NCI-H2081 (cell line): ENCODE measurements at regions not wholly inside any gene's neighbourhood (a gene's known extent, or its start where the extent isn't known, plus 50 kb on each side); places are given as distances from the start of the nearest gene placed in this dataset.
"Not testable (repeated sequence)": the region's sequence is repeated elsewhere in the genome, so short reads cannot be mapped to it uniquely, and the experiment has no call there.

ENCODE experiments used
- DNase-seq, 2 experiments: peaks; one replicate each; lab custom pipeline; 2025; lab: John Stamatoyannopoulos, UW

DNA sequence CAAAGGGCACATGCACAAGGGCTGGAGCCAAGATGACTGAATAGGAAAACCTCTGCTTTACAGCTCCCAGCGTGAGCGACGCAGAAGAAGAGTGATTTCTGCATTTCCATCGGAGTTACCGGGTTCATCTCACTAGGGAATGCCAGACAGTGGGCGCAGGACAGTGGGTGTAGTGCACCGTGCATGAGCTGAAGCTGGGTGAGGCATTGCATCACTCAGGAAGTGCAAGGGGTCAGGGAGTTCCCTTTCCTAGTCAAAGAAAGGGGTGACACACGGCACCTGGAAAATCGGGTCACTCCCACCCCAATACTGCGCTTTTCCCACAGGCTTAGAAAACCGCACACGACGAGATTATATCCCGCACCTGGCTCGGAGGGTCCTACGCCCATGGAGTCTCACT is 64.5 kb upstream of the HTR1E start:
- DNase-seq: not testable (repeated sequence)

DNA sequence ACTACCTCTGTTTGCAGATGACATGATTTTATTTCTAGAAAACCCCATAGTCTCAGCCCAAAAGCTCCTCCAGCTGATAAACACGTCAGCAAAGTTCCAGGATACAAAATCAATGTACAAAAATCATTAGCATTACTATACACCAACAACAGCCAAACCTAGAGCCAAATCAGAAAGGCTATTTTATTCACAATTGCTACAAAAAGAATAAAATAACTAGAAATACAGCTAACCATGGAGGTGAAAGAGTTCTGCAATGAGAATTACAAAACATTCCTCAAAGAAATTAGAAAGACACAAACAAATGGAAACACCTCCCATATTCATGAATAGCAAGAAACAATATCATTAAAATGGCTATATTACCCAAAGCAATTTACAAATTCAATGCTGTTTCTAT is 65.6 kb upstream of the HTR1E start:
- no peak for DNase-seq

DNA sequence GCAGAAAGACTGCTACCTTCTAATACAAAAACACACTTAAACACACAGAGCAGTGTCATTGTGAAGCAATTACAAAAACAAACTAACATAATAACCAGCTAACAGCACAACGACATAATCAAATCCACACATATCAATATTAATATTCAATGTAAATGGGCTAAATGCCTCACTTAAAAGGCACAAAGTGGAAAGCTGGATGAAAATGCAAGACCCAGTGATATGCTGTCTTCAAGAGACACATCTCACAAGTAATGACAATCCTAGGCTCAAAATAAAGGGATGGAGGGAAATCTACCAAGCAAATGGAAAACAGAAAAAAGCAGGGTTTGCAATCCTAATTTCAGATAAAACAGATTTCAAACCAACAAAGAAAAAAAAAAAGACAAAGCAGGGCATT is 67.8 kb upstream of the HTR1E start:
- DNase-seq: no peak

DNA sequence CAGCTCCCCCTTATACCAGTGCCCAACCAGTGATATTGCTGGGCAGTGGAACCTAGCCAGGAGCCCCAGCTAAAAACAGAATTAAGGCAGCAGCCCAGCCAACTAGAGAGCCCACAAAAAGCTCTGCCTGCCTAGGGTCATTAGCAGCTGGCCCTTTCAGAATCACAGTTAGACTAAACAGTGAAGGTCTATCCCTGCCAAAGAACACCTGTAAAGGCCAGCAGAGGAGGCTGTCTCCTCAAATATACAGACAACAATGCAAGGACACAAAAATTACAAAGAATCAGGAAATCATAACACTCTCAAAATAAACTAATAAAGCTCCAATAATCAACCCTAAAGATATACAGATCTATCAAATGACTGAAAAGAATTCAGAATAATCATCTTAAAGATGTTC is 77.8 kb upstream of the HTR1E start:
- no peak for DNase-seq

DNA sequence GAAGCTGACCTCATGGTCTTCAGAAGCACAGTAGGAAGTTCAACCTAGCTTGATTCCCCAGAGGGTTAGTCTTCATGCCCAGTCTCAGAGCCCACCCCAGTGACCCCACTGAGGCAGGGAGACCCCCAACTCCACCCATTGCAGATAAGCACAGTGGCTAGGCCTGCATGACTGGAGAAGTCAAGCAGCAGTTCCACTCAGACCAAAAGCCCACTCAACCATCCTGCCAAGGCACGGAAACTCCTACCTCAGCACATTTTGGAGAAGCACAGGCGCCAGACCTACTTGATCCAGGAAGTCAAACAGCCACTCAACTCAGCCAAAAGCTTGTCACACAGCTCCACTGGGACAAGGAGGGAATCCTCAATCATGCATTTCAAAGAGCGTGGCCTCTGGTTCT is 78.4 kb upstream of the HTR1E start:
- no peak for DNase-seq

DNA sequence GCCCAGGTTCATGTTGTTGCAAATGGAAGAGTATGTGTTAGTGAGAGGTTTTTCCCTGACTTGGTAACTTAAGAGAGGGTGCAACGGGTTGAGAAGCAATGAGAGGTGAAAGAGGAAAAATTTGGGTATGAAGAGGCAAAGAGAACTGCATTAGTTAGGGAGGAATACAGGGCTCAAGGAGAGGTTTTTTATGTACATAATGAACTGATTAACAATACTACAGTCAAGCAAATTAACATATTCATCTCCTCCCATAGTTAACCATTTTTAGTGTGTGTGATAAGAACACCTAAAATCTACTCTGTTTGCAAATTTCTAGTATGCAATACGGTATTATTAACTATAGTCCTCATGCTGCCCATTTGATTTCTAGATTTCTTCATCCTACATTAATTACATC is 79.5 kb upstream of the HTR1E start:
- DNase-seq: no peak

DNA sequence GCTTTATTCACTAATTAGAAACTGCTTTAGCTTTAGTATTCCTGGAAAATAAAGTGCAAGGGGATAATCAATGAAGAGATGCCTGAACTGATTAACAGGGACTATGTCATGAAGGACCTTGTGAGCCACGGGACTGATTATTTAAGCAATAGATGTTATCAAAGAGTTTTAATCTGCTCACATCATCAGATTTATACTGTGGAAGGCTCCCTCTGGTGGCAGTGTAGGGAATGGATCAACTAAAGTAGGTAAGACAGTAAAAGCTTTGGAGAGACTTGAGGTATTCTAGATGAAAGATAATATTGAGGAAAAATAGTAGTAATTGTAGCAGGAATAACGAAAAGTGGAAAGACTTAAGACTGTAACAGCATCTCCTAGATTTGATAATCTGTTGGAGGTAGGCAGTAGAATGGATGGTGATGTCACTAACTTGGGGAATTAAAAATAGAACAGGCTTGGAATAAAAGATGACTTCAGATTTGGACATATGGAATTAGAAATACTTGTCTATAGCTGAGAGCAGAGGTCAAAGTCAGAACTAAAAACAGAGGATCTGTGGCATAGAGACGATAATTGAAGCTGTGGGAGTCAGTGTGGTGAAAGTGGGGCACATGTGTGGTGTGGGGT is 80.3 kb upstream of the HTR1E start:
- DNase-seq: peak; percentile 10 to 40

DNA sequence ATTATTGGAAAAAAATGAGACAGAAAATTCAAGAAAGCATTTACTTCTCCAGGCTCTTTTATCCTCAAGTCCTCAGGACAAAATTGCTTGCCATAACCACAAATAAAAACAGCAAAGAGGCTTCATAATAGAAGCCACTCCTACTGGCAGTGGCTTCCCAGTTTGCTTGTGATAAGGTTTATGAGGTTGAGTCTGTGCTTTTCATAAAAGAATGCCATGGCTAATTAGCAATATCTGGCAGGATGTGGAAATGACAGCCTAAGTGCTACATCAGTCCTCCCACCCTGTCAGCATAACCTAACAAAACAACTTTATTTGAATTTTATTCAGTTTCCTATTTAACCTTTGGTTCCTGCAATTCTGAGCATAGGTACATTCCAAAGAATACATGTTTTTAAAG is 80.9 kb upstream of the HTR1E start:
- DNase-seq: no peak

DNA sequence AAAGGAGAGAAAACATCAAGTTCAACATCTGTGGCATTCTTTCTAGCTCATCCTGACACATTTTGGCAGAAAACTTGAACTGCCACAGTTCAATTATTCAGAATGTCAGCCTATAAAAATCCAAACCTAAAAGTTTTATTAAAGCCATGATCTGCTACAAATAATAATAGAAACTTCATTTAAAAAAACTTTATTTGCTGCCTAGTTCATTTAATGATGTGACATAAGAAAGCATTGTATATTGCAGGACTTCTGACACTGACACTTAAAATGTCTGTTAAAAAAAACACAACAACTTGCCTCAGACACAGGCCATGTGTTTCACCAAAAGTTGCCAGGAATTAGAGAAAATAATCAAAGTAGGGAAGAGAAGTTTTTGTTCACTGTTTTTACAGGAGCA is 88.3 kb upstream of the HTR1E start:
- no peak for DNase-seq

DNA sequence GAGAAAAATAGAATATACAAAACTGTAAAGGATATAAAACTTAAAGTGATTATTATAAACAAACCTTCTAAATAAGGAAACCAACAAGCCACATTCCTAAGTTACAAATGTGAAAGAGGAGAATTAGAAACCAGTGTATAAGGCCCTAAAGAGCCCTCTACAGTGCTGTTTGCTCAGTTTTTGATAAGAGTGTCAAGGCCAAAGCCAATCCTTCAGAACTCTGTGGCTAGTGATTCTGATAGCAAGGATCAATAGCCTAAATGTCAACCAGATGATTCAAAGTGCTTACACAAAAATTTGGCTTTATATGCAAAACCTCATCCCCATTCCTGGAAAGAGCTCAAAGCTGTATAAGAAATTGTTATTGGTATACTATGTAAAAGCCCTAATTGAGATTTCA is 104.6 kb upstream of the HTR1E start:
- DNase-seq: no peak

DNA sequence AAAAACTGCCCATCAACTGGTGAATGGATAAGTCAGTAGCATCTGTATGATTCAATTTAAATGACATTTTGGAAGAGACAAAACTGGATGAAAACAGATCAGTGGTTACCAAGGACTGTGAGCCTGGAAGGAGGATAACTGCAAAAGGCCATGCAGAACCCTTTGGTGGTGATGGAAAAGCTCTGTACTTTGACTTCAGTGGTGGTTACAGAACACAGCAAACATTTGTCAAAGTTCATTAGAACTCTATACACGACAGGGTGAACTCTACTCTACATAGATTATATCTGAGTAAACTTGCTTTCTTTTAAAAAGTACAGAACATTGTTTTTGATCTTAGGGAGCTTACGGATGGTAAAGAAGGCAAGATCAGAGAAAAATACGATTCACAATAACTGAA is 111.9 kb upstream of the HTR1E start:
- DNase-seq: no peak

DNA sequence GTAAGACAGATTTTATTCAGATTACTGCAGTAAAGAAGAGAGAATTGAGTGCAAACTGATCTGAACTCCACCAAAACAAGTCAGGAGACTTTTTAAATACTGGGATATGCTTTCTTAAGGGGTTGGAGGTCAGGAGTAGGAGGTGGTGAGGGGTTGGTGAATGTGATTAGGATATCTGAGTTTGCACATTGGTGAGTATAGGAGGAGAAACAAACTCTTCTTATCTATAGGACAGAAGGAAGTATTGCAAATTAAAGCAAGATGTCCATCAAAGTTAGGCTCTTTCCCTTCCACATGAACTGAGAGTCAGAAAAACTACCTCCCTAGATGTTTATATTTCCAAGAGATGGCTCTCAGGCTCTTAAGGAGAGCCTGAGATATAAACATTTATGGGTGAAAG is 114.6 kb upstream of the HTR1E start:
- no peak for DNase-seq

DNA sequence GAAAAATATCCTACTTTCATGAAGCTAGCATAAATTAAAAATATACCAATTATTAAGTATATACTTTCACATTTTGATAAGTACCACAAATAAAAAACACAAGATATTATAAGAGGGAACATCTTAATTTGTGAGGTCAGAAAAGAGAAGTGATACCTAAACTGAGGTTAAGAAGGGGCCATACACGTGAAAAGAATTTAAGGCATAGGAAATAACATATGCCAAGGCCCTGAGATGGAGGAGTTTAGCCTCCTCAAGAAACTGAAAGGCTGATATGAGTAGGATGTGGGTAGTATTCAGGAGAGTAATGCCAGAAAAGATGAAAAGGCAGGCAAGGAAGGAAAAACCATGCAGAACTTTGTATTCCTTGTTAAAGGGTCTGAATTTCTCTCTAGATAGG is 116.6 kb upstream of the HTR1E start:
- no peak for DNase-seq

DNA sequence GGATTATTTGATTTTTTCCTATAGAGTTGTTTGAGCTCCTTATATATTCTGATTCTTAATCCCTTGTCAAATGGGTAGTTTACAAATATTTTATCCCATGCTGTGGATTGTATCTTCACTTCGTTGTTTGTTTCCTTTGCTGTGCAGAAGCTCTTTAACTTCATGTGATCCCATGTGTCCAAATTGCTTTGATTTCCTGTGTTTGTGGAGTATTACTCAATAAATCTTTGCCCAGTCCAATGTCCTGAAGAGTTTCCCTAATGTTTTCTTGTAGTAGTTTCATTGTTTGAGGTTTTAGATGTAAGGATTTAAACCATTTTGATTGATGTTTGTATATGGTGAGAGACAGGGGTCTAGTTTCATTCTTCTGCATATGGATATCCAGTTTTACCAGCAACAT is 143.7 kb upstream of the HTR1E start:
- no peak for DNase-seq

DNA sequence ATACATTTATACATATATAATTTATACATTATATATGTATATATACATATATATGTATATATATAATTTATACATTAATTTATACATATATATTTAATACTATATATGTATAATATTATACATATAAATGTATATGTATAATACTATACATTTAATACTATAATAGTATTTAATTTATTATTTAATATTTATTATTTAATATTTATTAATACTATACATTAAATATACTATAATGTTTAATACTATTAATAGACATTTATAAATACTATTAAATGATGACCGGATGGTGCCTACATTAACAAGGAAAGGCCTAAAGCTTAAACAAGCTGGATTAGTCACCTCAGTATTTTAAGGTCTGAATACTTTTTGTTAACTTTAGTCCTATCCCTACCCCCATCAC is 145.9 kb upstream of the HTR1E start:
- no peak for DNase-seq

DNA sequence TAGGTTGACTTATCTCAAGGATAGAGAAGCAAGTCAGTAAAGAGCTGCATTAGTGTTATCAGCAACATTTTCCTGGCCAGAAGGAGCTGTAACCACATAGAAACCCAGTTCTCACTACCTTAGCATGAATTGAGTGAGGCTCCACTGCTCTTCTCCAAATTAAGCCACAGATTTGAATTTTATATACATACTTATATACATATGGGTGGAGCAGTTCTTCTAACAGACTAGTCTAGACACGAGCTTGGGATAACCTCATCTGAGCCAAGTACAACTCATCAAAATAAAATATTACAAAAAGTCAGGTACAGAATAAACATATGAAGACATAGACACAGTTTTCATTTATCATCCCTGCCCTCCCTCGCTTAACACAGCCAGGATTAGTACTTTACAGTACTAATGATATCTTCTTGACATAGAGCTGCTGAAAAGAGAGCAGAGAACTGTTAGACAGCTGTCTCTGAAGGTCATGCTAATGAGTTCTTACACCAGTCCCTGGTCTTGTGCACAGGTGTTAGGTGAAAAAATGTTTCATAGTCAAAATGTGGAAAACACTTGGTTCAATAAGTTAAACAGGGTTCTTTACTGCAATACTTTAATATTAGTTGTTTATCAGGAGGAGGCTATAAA is 147.4 kb upstream of the HTR1E start:
- no peak for DNase-seq

DNA sequence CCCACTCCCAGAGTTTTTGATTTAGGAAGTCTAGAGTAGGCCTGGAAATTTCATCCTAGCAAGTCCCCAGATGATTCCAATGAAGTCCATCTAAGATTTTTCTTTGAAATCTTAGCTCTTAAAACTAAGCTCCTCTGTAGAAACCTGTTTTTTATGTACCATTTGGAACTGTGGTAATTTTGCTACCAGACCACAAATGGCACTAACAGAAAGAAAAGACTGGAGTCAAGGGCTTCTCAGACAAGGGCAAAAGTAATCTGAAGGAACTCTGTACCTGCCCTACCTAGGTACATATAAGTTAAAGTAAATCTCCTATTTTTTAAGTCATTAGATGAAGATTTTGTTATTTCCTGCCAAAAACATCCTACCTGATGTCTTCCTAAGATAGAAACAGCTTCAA is 155.0 kb upstream of the HTR1E start:
- DNase-seq: no peak

DNA sequence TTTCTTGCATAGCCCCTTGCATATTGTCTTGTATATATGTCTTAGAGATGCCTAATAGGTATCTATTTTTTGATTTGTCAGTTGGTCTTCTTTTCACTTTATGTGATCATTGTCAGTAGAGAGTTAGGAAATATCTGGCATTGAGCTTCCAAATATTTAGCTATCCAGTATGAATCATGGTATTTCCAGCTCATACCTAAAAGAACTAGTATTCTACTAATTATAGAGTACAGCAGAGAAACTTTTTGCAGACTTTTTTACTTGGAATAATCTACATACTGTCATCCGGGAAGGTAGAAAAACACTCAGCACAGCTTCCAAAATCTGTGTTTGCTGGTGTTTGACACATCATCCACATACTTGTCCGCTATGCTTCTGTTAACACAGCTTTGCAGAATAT is 156.4 kb upstream of the HTR1E start:
- DNase-seq: no peak

DNA sequence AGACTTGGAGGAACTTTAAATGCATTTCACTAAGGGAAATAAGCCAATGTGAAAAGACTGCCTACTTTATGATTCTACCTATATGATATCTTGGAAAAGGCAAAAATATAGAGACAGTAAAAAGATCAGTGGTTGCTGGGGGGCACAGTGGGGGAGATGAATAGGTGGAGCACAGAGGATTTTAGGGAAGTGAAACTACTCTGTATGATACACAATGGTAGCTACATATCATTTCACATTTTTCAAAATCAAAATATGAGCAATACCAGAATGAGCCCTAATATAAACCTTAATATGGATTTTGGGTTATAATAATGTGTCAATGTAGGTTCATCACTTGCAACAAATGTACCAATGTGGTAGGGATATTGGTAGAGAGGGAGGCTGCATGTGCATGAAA is 161.4 kb upstream of the HTR1E start:
- DNase-seq: no peak

DNA sequence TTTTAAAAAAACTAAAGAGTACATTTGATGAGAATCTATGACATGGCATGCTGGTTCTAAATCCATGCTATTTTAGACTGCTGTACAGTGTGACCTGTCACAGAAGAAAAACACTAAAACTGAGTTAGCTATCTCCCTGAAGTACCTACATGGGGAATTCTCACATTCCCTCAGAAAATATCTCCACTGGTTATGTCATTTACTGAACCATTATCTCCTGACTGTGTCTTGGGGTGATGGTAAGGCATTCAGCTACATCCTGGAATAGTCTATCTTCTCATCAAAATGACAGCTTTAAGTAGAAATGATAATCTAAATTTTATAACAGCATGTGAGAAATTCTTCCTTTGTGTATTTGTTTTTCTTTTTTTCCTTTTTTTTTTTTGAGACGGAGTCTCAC is 172.1 kb upstream of the HTR1E start:
- no peak for DNase-seq

DNA sequence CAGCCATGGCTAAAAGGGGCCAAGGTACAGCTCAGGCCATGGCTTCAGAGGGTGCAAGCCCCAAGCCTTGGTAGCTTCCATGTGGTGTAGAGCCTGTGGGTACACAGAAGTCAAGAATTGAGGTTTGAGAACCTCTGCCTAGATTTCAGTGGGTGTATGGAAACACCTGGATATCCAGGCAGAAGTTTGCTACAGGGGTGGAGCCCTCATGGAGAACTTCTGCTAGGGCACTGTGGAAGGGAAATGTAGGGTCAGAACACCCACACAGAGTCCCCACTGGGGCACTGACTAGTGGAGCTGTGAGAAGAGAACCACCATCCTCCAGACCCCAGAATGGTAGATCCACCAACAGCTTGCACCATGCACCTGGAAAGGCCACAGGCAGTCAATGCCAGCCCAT is 177.4 kb upstream of the HTR1E start:
- not testable (repeated sequence) for DNase-seq

DNA sequence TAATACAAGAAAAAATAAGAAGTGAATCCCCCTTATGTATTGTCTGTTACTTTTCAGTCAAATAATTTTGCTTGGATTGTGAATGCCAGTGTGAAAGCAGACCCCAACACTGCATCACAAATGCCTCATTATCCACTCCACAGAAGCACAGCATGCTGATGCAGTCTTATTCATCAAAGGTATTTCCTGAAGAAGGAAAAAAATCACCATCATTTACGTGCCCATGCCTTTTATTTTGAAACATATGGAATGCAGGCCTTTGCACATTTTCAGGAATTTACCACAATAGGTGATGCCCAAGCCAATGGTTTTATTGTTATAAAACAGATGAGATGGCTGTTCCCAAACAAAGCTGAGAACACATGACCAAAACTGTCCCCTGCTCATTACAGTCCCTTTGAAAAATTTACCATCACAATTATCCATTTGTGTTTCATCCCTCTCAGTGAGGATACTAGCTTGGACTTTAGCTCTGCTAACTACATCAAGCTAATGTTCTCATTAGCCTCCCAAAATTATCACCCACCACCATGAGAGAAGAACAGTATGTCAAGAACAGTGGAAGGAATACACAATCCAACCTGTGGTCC is 180.6 kb upstream of the HTR1E start:
- DNase-seq: no peak

DNA sequence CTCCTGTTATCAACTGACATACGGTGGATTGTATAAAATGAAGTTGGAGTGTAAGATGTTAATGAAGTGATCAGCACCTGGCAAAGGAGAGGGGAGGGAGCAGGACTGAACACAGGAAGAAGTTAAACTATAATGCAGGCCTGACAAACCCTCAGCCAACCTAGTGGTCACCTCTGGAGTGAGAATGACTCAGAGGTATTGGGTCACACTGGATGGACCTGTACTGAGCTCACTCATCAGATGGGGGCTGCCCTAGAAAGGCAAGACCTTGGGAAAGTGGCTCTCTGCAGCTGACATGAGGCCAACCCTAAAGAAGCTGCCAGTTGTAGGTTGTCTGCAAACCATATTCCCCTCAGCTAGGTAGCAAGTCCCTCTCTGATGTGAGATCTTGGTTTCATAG is 193.3 kb upstream of the HTR1E start:
- no peak for DNase-seq

DNA sequence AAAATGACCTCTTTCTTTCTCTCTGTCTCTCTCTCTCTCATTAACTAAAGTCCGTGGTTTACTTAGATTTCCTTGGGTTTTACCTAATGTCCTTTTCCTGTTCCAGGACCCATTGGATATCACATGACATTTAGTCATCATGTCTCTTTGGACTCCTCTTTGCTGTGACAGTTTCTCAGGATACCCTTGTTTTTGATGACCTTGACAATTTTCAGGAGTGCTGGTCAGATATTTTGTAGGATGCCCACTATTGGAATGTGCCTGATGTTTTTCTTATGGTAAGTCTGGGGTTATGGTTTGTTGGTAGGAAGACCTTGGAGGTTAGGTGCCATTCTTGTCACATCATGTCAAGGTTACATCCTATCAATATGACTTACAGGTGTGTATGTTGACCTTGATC is 199.2 kb upstream of the HTR1E start:
- no peak for DNase-seq
